Uterus (tissue), 3 donors: ENCODE measurements at regions not wholly inside any gene's neighbourhood (a gene's known extent, or its start where the extent isn't known, plus 50 kb on each side); places are given as distances from the start of the nearest gene placed in this dataset.

ENCODE experiments used
- DNase-seq, 2 donors: peaks; one replicate each; pipeline ENCODE4 v3.0.0-alpha.2; 2019 to 2020
- H3K27ac ChIP-seq, 2 donors: fragments of 200-600 bp; sonication (generic); 1 replicate in 1 of 2; 2 replicates in 1 of 2; pipeline ENCODE4 v1.5.1; 2016 to 2018
- H3K27me3 ChIP-seq, 2 donors: fragments of 200-600 bp; sonication (generic); one replicate each; pipeline ENCODE4 v1.5.1; 2018 to 2019; ENCODE audit warnings: control low read depth in 1 of 2
- H3K36me3 ChIP-seq, 2 donors: fragments of 200-600 bp; sonication (generic); one replicate each; pipeline ENCODE4 v1.5.1; 2019; ENCODE audit warnings: control low read depth in 1 of 2
- H3K4me1 ChIP-seq, 2 donors: fragments of 200-600 bp; sonication (generic); one replicate each; pipeline ENCODE4 v1.5.1; 2018 to 2019; ENCODE audit warnings: control low read depth in 1 of 2
- H3K4me3 ChIP-seq, 2 donors: fragments of 200-600 bp; sonication (generic); 1 replicate in 1 of 2; 2 replicates in 1 of 2; pipeline ENCODE4 v1.5.1; 2018 to 2019; ENCODE audit warnings: mild to moderate bottlenecking in 1 of 2
- H3K9me3 ChIP-seq, 2 donors: fragments of 200-600 bp; sonication (generic); one replicate each; pipeline ENCODE4 v1.5.1; 2019; ENCODE audit warnings: control low read depth in 1 of 2
- CTCF ChIP-seq, 4 experiments: fragments of 200-600 bp in 2 of 4; fragments of 450-650 bp in 2 of 4; sonication (generic) in 2 of 4; IDR thresholded peaks; one replicate each; pipeline ENCODE4 v1.5.1; 2016 to 2019; ENCODE audit warnings: antibody characterized with exemption in 4 of 4, mild to moderate bottlenecking in 2 of 4, moderate library complexity in 1 of 4
- POLR2A ChIP-seq, 2 donors: fragments of 450-650 bp; IDR thresholded peaks; one replicate each; pipeline ENCODE4 v1.6.1; 2016; ENCODE audit warnings: antibody characterized with exemption in 2 of 2, mild to moderate bottlenecking in 1 of 2, moderate library complexity in 1 of 2
- intact Hi-C: fragments of 100-400 bp; cut with DNase I; formaldehyde crosslinking; loops from one replicate; pipeline ENCODE4 v1.15.1; 2023; ENCODE audit warnings: low total_unique reads
- donor health status: DM: yes; HTN: yes; CAD: no.

DNA sequence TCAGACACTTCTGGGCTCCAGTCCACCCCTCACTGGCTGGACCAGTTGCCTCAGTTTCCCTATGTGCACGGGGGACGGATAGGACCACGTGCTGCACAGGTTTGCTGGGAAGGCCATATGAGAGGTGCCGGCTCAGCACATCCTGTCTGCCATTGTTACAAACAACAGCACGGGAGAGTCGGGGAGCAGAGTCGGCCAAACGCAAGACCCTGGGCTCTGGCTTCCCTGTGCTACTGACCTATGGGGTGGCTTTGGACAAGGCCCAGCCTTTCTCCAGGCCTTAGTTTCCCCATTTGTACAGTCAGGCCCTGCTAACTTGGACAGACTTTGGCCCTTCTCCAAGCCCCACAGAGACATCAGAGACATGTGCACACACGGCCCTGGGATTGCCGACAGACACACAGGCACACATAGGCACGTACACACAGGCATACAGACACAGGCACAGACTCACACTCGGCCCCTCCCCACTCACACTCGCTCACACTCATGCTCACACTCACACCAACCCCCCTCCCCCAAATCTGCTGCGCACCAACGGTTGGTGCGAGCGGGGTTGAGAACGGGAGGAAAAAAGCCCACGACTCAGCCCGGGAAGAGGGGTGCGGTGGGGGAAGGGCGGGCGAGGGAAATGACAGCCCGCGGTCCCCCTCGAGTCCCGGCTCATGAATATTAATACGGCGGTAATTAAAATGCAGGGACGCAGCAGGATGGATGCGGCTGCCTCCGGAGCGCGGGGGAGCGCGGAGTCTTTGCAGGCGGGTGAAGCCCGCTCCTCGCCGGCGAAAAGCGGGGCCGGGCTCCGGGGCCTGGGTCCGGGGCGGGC is 133.0 kb downstream of the C9orf50 start:
- intact Hi-C loops, result no loop called here
- peak in 1 of 2 donors; percentile 80 for DNase-seq
- peaks cover 19 to 25% of the 10 kb centered on the region in 2 donors for H3K4me1 ChIP-seq

DNA sequence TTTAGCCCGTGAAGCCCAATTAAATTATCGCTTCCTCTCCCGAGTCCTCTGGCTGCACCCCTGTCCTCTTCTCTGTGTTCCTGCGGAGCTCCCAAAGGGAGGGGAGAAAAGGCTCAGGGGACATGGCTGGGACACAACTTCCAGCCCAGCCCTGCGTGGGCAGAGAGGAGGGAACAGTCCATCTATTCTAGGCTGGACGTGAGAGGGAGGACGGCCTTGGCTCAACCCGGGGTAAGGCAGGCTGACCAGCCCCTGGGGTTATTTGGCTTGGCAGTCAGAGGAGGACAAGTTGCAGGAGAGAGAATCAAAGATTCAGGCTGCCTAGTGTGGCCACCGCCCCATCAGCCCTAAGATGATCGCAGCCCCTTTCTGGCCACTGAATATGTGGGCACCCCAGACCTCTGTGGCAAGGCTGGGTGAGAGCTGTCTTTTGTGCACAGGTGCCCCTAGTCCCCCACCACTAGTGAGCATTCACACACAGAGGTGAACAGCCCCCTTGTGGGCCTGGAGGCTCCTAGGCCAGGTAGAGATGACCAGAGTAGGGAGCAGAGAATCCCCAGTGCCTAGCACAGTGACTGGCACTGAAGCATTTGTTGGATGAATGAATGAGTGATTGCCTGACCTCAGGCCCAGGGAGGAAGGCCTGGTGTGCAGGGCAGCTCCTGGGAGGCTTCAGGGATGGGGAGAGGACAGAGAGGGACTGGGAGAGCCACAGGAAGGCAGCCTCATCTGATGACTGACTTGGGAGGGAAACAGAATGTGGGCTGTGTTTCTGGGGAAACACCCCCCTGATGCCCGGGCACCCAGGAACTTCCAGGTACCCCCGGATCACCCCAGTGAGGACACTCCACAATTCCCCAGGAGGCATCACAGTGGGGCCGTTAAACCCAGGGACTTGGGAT is 133.9 kb downstream of the C9orf50 start:
- Histone ChIP-seq H3K4me1 (peaks cover 19 to 25% of the 10 kb centered on the region in 2 donors), H3K36me3 (no peaks in the 10 kb centered on the region), H3K27ac (peak overlapping the region; percentile 100), H3K27me3 (no peaks in the 10 kb centered on the region), H3K9me3 (no peaks in the 10 kb centered on the region), H3K4me3 (no peak overlapping the region)
- intact Hi-C loops, result no loop called here
- peak; percentile 21 to 28 for TF ChIP-seq POLR2A (IDR thresholded peaks at IDR 0.05)
- no peak for TF ChIP-seq CTCF (IDR thresholded peaks at IDR 0.05)
- peak; percentile 80 to 84 for DNase-seq

More for the DNA sequence above, 133.0 kb downstream of the C9orf50 start:
- H3K9me3 ChIP-seq, result no peaks in the 10 kb centered on the region
- H3K36me3 ChIP-seq, result no peaks in the 10 kb centered on the region
- peak overlapping the region; percentile 44 to 54 for H3K4me3 ChIP-seq
- no peaks in the 10 kb centered on the region for H3K27me3 ChIP-seq
- H3K27ac ChIP-seq, result peak overlapping the region; percentile 100
- TF ChIP-seq CTCF (IDR thresholded peaks at IDR 0.05), result no peak
- no peak for TF ChIP-seq POLR2A (IDR thresholded peaks at IDR 0.05)

DNA sequence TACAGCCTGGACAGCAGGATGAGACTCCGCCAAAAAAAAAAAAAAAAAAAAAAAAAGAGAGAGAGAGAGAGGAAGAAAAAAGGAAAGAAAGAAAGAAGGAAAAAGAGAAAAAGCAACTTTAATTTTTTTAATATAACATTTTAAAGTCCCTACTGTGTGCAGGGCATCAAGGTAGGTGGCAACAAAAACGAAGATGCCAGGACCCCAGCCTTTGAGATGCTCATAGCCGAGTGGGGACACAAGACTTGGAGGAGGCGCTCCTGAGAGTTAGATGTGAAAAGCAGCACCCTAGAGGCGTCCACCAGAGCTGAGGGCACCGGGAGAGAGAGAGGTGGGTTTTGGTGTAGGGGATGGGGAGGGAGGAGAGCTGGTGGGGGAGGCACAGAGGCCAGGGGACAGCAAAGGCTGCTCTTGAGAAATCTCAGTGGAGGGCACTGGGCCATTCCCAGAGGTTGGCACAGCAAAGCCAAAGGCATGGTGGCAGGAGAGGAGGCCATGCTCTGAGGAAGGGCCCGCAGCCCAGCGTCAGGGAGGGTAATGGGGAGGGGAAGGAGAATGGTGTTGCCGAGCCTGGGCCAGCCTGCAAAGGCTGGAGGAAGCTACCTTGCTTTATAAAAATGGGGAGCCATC is 135.6 kb downstream of the C9orf50 start:
- Histone ChIP-seq H3K27ac (peak overlapping the region; percentile 100), H3K27me3 (no peaks in the 10 kb centered on the region), H3K36me3 (no peaks in the 10 kb centered on the region), H3K4me3 (no peak overlapping the region), H3K4me1 (peaks cover 17 to 23% of the 10 kb centered on the region in 2 donors), H3K9me3 (no peaks in the 10 kb centered on the region)
- no peak for DNase-seq
- no peak for TF ChIP-seq CTCF (IDR thresholded peaks at IDR 0.05)
- no peak for TF ChIP-seq POLR2A (IDR thresholded peaks at IDR 0.05)
- intact Hi-C loops, result no loop called here

GRCh38 chr9:129484352-129485000 is 136.4 kb downstream of the C9orf50 start:
- Histone ChIP-seq H3K27me3 (no peaks in the 10 kb centered on the region), H3K4me3 (peak overlapping the region in 1 of 2 donors; percentile 17), H3K4me1 (peaks cover 17 to 27% of the 10 kb centered on the region in 2 donors), H3K36me3 (no peaks in the 10 kb centered on the region), H3K9me3 (no peaks in the 10 kb centered on the region), H3K27ac (peak overlapping the region; percentile 100)
- intact Hi-C loops, result loop anchor here (5.0 kb wide), 2 partner anchors 82 to 167 kb away; no protein-coding TSS in a partner anchor
- TF ChIP-seq CTCF (IDR thresholded peaks at IDR 0.05) (no peak), POLR2A (IDR thresholded peaks at IDR 0.05) (no peak)
- DNase-seq, result no peak
